GM20000 (cell line): ENCODE measurements at regions not wholly inside any gene's neighbourhood (a gene's known extent, or its start where the extent isn't known, plus 50 kb on each side); places are given as distances from the start of the nearest gene placed in this dataset.

Experiments used
- DNase-seq: peaks from one replicate; pipeline ENCODE4 v3.0.0; 2012; ENCODE audit warnings: low spot score
- CTCF ChIP-seq: IDR thresholded peaks from 2 replicates; pipeline ENCODE4 v1.5.1; 2012; ENCODE audit warnings: mild to moderate bottlenecking, control low read depth; ENCODE audit errors: extremely low read depth, missing control alignments

GRCh38 chr6:84408028-84408427 lies 180.6 kb upstream of the CEP162 start:
- DNase-seq, result no peak
- TF ChIP-seq CTCF, result no peak

GRCh38 chr6:84403545-84403944 lies 176.1 kb upstream of the CEP162 start:
- no peak for TF ChIP-seq CTCF

GRCh38 chr6:84399003-84399402 lies 171.6 kb upstream of the CEP162 start:
- no peak for DNase-seq
- no peak for TF ChIP-seq CTCF

More at GRCh38 chr6:84403545-84403944, 176.1 kb upstream of the CEP162 start:
- no peak for DNase-seq

GRCh38 chr6:84392261-84392660 lies 164.8 kb upstream of the CEP162 start:
- TF ChIP-seq CTCF, result no peak
- no peak for DNase-seq

- DNase-seq, result no peak
- TF ChIP-seq CTCF, result no peak
Observed at GRCh38 chr6:84390851-84391250, 163.4 kb upstream of the CEP162 start.

GRCh38 chr6:84390334-84390733 lies 162.9 kb upstream of the CEP162 start:
- DNase-seq, result no peak

GRCh38 chr6:84379142-84379541 lies 151.7 kb upstream of the CEP162 start:
- no peak for DNase-seq
- TF ChIP-seq CTCF, result no peak

More at GRCh38 chr6:84390334-84390733, 162.9 kb upstream of the CEP162 start:
- no peak for TF ChIP-seq CTCF
